ENCODE measurements at regions not wholly inside any gene's neighbourhood (a gene's known extent, or its start where the extent isn't known, plus 50 kb on each side); places are given as distances from the start of the nearest gene placed in this dataset.

- TF ChIP-seq, protein P1, sequence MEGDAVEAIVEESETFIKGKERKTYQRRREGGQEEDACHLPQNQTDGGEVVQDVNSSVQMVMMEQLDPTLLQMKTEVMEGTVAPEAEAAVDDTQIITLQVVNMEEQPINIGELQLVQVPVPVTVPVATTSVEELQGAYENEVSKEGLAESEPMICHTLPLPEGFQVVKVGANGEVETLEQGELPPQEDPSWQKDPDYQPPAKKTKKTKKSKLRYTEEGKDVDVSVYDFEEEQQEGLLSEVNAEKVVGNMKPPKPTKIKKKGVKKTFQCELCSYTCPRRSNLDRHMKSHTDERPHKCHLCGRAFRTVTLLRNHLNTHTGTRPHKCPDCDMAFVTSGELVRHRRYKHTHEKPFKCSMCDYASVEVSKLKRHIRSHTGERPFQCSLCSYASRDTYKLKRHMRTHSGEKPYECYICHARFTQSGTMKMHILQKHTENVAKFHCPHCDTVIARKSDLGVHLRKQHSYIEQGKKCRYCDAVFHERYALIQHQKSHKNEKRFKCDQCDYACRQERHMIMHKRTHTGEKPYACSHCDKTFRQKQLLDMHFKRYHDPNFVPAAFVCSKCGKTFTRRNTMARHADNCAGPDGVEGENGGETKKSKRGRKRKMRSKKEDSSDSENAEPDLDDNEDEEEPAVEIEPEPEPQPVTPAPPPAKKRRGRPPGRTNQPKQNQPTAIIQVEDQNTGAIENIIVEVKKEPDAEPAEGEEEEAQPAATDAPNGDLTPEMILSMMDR (IDR thresholded peaks at IDR 0.05): no peak
- no peak for TF ChIP-seq POLR2A (IDR thresholded peaks at IDR 0.05)
These were observed 170.4 kb upstream of the VEGFC start for GRCh38 chr4:176963121-176963520.

All from testis (tissue), 2 donors.